Upper lobe of left lung (tissue), 4 donors: ENCODE measurements at regions not wholly inside any gene's neighbourhood (a gene's known extent, or its start where the extent isn't known, plus 50 kb on each side); places are given as distances from the start of the nearest gene placed in this dataset.

ENCODE experiments used
- EP300 ChIP-seq, 4 donors: sonication (generic); formaldehyde crosslinking; IDR thresholded peaks; one replicate each; pipeline ENCODE4 v1.5.1; 2017; ENCODE audit warnings: antibody characterized with exemption in 4 of 4, control low read depth in 2 of 4
- POLR2AphosphoS5 ChIP-seq, 2 donors: sonication (generic); formaldehyde crosslinking; IDR thresholded peaks; one replicate each; pipeline ENCODE4 v1.5.1; 2017; ENCODE audit warnings: antibody characterized with exemption in 2 of 2
- TF ChIP-seq, protein P1 (sequence below), 6 experiments: fragments of 450-650 bp in 4 of 6; fragments of 200-600 bp in 2 of 6; sonication (generic) in 2 of 6; IDR thresholded peaks; one replicate each; pipeline ENCODE4 v1.5.1; 2016 to 2019; ENCODE audit warnings: antibody characterized with exemption in 6 of 6

DNA sequence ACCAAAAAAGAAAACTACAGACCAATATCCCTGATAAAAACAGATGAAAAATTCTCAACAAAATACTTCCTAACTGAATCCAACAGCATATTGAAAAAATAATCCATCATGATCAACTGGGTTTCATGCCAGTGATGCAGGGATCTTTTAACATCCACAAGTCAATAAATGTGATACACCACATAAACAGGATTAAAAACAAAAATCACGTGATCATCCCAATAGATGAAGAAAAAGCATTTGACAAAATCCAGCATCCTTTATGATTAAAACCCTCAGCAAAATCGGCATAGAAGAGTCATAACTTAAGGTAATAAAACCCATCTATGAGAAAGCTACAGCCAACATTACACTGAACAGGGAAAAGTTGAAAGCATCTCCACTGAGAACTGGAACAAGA, 107.5 kb downstream of the DCLK3 start:
- TF ChIP-seq, protein P1, sequence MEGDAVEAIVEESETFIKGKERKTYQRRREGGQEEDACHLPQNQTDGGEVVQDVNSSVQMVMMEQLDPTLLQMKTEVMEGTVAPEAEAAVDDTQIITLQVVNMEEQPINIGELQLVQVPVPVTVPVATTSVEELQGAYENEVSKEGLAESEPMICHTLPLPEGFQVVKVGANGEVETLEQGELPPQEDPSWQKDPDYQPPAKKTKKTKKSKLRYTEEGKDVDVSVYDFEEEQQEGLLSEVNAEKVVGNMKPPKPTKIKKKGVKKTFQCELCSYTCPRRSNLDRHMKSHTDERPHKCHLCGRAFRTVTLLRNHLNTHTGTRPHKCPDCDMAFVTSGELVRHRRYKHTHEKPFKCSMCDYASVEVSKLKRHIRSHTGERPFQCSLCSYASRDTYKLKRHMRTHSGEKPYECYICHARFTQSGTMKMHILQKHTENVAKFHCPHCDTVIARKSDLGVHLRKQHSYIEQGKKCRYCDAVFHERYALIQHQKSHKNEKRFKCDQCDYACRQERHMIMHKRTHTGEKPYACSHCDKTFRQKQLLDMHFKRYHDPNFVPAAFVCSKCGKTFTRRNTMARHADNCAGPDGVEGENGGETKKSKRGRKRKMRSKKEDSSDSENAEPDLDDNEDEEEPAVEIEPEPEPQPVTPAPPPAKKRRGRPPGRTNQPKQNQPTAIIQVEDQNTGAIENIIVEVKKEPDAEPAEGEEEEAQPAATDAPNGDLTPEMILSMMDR (IDR thresholded peaks at IDR 0.05), result no peak
- TF ChIP-seq POLR2AphosphoS5 (IDR thresholded peaks at IDR 0.05), result no peak
- TF ChIP-seq EP300 (IDR thresholded peaks at IDR 0.05), result no peak
